K562 (cell line): ENCODE measurements at regions not wholly inside any gene's neighbourhood (a gene's known extent, or its start where the extent isn't known, plus 50 kb on each side); places are given as distances from the start of the nearest gene placed in this dataset.
A peak's percentile ranks its signal among the peaks of the same experiment; 100 is the strongest.

ENCODE experiments used
- ATAC-seq: fragments of 200-7000 bp; cut with Tn5 transposase; 3 replicates; pipeline ENCODE4 v1.9.1; 2020; ENCODE audit warnings: moderate library complexity
- BruUV-seq: library from RNA; stranded (reverse); fragments of 400-500 nt; replicated peaks from 2 replicates; lab custom pipeline; 2021; lab: Mats Ljungman, UMichigan
- CTCF ChIA-PET: fragments of 300-600 bp; formaldehyde crosslinking; extraction: SDS; loops from one replicate; lab custom pipeline; 2021; ENCODE audit warnings: low intra/inter-chr PET ratio; lab: Yijun Ruan, JAX
- POLR2A ChIA-PET: fragments of 300-600, 350-650 bp; sonication (Branson Sonifier 250); formaldehyde crosslinking; extraction: SDS; loops from one replicate; lab custom pipeline; 2021; ENCODE audit warnings: antibody characterized with exemption, inconsistent platforms; lab: Yijun Ruan, JAX
- DNase-seq, 4 experiments: peaks; one replicate each; pipeline versions ENCODE4 v3.0.0 to v3.0.0-alpha.2; 2011 to 2018; ENCODE audit warnings: low spot score in 3 of 4, mixed read lengths in 3 of 4; ENCODE audit errors: extremely low read depth in 1 of 4
- FAIRE-seq: peaks from 2 replicates; lab custom pipeline; 2011; peaks lifted over from hg19 to GRCh38; lab: Jason Lieb, UNC
- H2AFZ ChIP-seq: 2 replicates; pipeline ENCODE4 v1.6.0; 2011; ENCODE audit warnings: low read depth, low read length, control low read depth, inconsistent platforms
- H3K27ac ChIP-seq: fragments of 200-600 bp; 3 replicates; pipeline ENCODE4 v1.8.0; 2011; ENCODE audit warnings: low read depth, mild to moderate bottlenecking, control low read depth, inconsistent platforms, low read length, moderate library complexity, mixed read lengths; ENCODE audit errors: extremely low read depth
- H3K27me3 ChIP-seq, 2 experiments: fragments of 300-600 bp in 1 of 2; 2 replicates in 1 of 2; 3 replicates in 1 of 2; pipeline versions ENCODE4 v1.6.0 to v1.8.0; 2011; ENCODE audit warnings: inconsistent platforms in 2 of 2, low read length in 2 of 2, mild to moderate bottlenecking in 1 of 2, mixed read lengths in 1 of 2, moderate library complexity in 1 of 2; ENCODE audit not compliant: control insufficient read depth in 2 of 2, insufficient read depth in 2 of 2
- H3K36me3 ChIP-seq: fragments of 300-600 bp; 3 replicates; pipeline ENCODE4 v1.8.0; 2011; ENCODE audit warnings: mild to moderate bottlenecking, low read length, inconsistent platforms; ENCODE audit not compliant: control insufficient read depth, insufficient read depth
- H3K4me1 ChIP-seq, 2 experiments: fragments of 200-600 bp in 1 of 2; replicated peaks in 1 of 2; 2 replicates in 1 of 2; 3 replicates in 1 of 2; pipeline versions ENCODE4 v1.5.1 to v1.8.0; 2011; ENCODE audit warnings: inconsistent platforms in 2 of 2, low read length in 2 of 2, mild to moderate bottlenecking in 1 of 2, mixed read lengths in 1 of 2, moderate library complexity in 1 of 2; ENCODE audit not compliant: control insufficient read depth in 2 of 2, insufficient read depth in 2 of 2
- H3K4me2 ChIP-seq: 2 replicates; pipeline ENCODE4 v1.6.1; 2011; ENCODE audit warnings: low read length, control low read depth, inconsistent platforms, mixed read lengths; ENCODE audit not compliant: insufficient read depth
- H3K4me3 ChIP-seq: fragments of 200-600 bp; sonication (generic), shearing (Covaris generic); 2 replicates; pipeline ENCODE4 v1.5.1; 2016; ENCODE audit warnings: control low read depth, inconsistent platforms
- H3K79me2 ChIP-seq: fragments of 200-600 bp; 3 replicates; pipeline ENCODE4 v1.8.0; 2011; ENCODE audit warnings: low read length, inconsistent platforms; ENCODE audit not compliant: control insufficient read depth, insufficient read depth
- H3K9ac ChIP-seq, 2 experiments: 2 replicates each; pipeline versions ENCODE4 v1.6.0 to v1.6.1; 2011; ENCODE audit warnings: low read depth in 2 of 2, low read length in 2 of 2, control low read depth in 1 of 2, inconsistent platforms in 1 of 2, mild to moderate bottlenecking in 1 of 2, mixed read lengths in 1 of 2; ENCODE audit not compliant: insufficient read depth in 1 of 2
- H3K9me1 ChIP-seq: one replicate; pipeline ENCODE4 v1.6.0; 2011; ENCODE audit warnings: inconsistent platforms, mild to moderate bottlenecking, low read length, moderate library complexity; ENCODE audit not compliant: control insufficient read depth, insufficient read depth
- H3K9me3 ChIP-seq: replicated peaks from 2 replicates; pipeline ENCODE4 v1.5.1; 2011; ENCODE audit warnings: low read depth, low read length, inconsistent platforms; ENCODE audit not compliant: control insufficient read depth, insufficient read depth
- H4K20me1 ChIP-seq: replicated peaks from 2 replicates; pipeline ENCODE4 v1.6.1; 2011; ENCODE audit warnings: low read length, inconsistent platforms, mixed read lengths; ENCODE audit not compliant: control insufficient read depth, insufficient read depth
- FOSL1 ChIP-seq: fragments of 200-800 bp; sonication (Bioruptor generic); conservative IDR thresholded peaks from 2 replicates; pipeline ENCODE4 v1.6.1; 2016; ENCODE audit warnings: missing genetic modification characterization, missing compliant biosample characterization
- GTF3C2 ChIP-seq: IDR thresholded peaks from 3 replicates; pipeline ENCODE4 v1.6.1; 2011; ENCODE audit warnings: borderline replicate concordance, mild to moderate bottlenecking, moderate library complexity; ENCODE audit not compliant: insufficient read length; ENCODE audit errors: extremely low read depth
- IFI16 ChIP-seq: fragments of 250-450 bp; sonication (Bioruptor Pico); IDR thresholded peaks from 2 replicates; pipeline ENCODE4 v2.1.2; 2022; ENCODE audit warnings: mild to moderate bottlenecking, inconsistent platforms
- MYNN ChIP-seq, 2 experiments: sonication (generic); formaldehyde crosslinking in 1 of 2; IDR thresholded peaks; 2 replicates each; pipeline versions ENCODE4 v1.5.0 to v1.6.1; 2016 to 2020; ENCODE audit warnings: antibody characterized with exemption in 1 of 2, missing genetic modification reagents in 1 of 2
- NR2C1 ChIP-seq, 2 experiments: fragments of 450-650 bp; IDR thresholded peaks; 2 replicates each; pipeline ENCODE4 v1.6.1; 2017; ENCODE audit warnings: mild to moderate bottlenecking in 2 of 2, antibody characterized with exemption in 1 of 2, inconsistent platforms in 1 of 2, missing compliant biosample characterization in 1 of 2, missing genetic modification characterization in 1 of 2
- PRMT5 ChIP-seq: sonication (generic); formaldehyde crosslinking; IDR thresholded peaks from 2 replicates; pipeline ENCODE4 v1.5.0; 2020; ENCODE audit warnings: missing genetic modification reagents
- SNIP1 ChIP-seq: fragments of 450-650 bp; IDR thresholded peaks from 2 replicates; pipeline ENCODE4 v1.7.1; 2017; ENCODE audit warnings: low read depth, mild to moderate bottlenecking
- TARDBP ChIP-seq: fragments of 450-650 bp; IDR thresholded peaks from 2 replicates; pipeline ENCODE4 v1.6.1; 2016
- ZKSCAN8 ChIP-seq: fragments of 200-800 bp; sonication (Bioruptor generic); IDR thresholded peaks from 2 replicates; pipeline ENCODE4 v1.6.1; 2016; ENCODE audit warnings: missing genetic modification characterization, missing compliant biosample characterization
- ZNF280A ChIP-seq: fragments of 450-650 bp; IDR thresholded peaks from 2 replicates; pipeline ENCODE4 v1.6.1; 2018; ENCODE audit warnings: mild to moderate bottlenecking, low read depth; ENCODE audit not compliant: partially characterized antibody
- ZNF592 ChIP-seq: fragments of 450-650 bp; IDR thresholded peaks from 2 replicates; pipeline ENCODE4 v1.6.1; 2017; ENCODE audit warnings: antibody characterized with exemption, mild to moderate bottlenecking
- ZNF766 ChIP-seq: fragments of 200-800 bp; sonication (Bioruptor generic); conservative IDR thresholded peaks from 2 replicates; pipeline ENCODE4 v1.6.1; 2016; ENCODE audit warnings: missing genetic modification characterization, missing compliant biosample characterization
- ZSCAN29 ChIP-seq: fragments of 450-650 bp; IDR thresholded peaks from 2 replicates; pipeline ENCODE4 v1.6.1; 2017
- WGBS: fragments of 100-300 bp; shearing (Covaris generic); methylation state at CpG from one replicate; pipeline ENCODE4 v1.1.6; 2016; ENCODE audit warnings: low coverage, mixed read lengths; ENCODE audit not compliant: insufficient coverage; ENCODE audit errors: missing lambda C conversion rate; 5-methylcytosine and 5-hydroxymethylcytosine counted together
- in situ Hi-C: fragments of 300-500 bp; cut with MboI; formaldehyde crosslinking; loops from 4 replicates; pipeline ENCODE4 v1.15.0; 2018; ENCODE audit warnings: inconsistent platforms, mixed read lengths
- intact Hi-C: fragments of 100-400 bp; cut with micrococcal nuclease; formaldehyde crosslinking; loops from 2 replicates; pipeline ENCODE4 v1.14.2; 2022

- peaks cover 5% of the 10 kb centered on the region for H3K9me1 ChIP-seq
- H3K36me3 ChIP-seq, result no peaks in the 10 kb centered on the region
- peak overlapping the region; percentile 67 for H3K27ac ChIP-seq
- peaks cover 11 to 25% of the 10 kb centered on the region in 2 experiments for H3K4me1 ChIP-seq
- FAIRE-seq (peak; percentile 61), ATAC-seq (peak; percentile 78), DNase-seq (peak; percentile 71 to 82 (median 80))
- H3K9me3 ChIP-seq, result peaks cover 3% of the 10 kb centered on the region; the same call in 1 of the 2 replicates
- ChIA-PET POLR2A (interaction anchor here (0.5 to 1.9 kb wide), 13 partner anchors 9 to 396 kb away, joined by 3 to 10 read pairs (median 3); no protein-coding TSS in a partner anchor), CTCF (no interaction called here)
- BruUV-seq, result no TSS peak
- H3K9ac ChIP-seq, result peak overlapping the region; percentile 53 to 55; a peak in 3 of 4 replicates
- H3K4me2 ChIP-seq, result peak overlapping the region; percentile 62
- H3K4me3 ChIP-seq, result no peak overlapping the region
- WGBS, result 4% methylated on average over 12 of the region's 12 CpGs
- intact Hi-C loops (no loop called here), in situ Hi-C loops (no loop called here)
- peak overlapping the region; percentile 92 for H2AFZ ChIP-seq
- no peaks in the 10 kb centered on the region for H4K20me1 ChIP-seq
- no peaks in the 10 kb centered on the region for H3K79me2 ChIP-seq
- H3K27me3 ChIP-seq, result no peaks in the 10 kb centered on the region
- peak; percentile 89 for TF ChIP-seq ZNF592
- TF ChIP-seq FOSL1 (tag), result peak; percentile 66
- no peak for TF ChIP-seq ZNF280A
- no peak for TF ChIP-seq TARDBP
- TF ChIP-seq NR2C1 (IDR thresholded peaks at IDR 0.05), result no peak
- no peak for TF ChIP-seq NR2C1 (tag; IDR thresholded peaks at IDR 0.05)
- no peak for TF ChIP-seq SNIP1
- no peak for TF ChIP-seq ZSCAN29
- TF ChIP-seq IFI16, result no peak
- TF ChIP-seq ZNF766 (CRISPR knock-in tag), result peak; percentile 85; the same call in 1 of the 2 replicates
- no peak for TF ChIP-seq PRMT5 (CRISPR knock-in tag)
- TF ChIP-seq MYNN (IDR thresholded peaks at IDR 0.05), result no peak; the same call in 1 of the 2 replicates
- no peak for TF ChIP-seq MYNN (CRISPR knock-in tag; IDR thresholded peaks at IDR 0.05)
- TF ChIP-seq ZKSCAN8 (CRISPR knock-in tag), result peak; percentile 78
- no peak for TF ChIP-seq GTF3C2
Measured at GRCh38 chr6:15106958-15107643, 138.8 kb upstream of the JARID2 start.
